DND-41 (cell line): ENCODE measurements at regions not wholly inside any gene's neighbourhood (a gene's known extent, or its start where the extent isn't known, plus 50 kb on each side); places are given as distances from the start of the nearest gene placed in this dataset.

ENCODE experiments used
- ATAC-seq: fragments of 200-7000 bp; cut with Tn5 transposase; 3 replicates; pipeline ENCODE4 v1.9.1; 2021; ENCODE audit warnings: low read depth; ENCODE audit not compliant: insufficient read depth
- DNase-seq: peaks from one replicate; pipeline ENCODE4 v3.0.0-alpha.2; 2020
- H2AFZ ChIP-seq: 2 replicates; pipeline ENCODE4 v1.6.0; 2012; ENCODE audit warnings: low read depth, low read length
- H3K27ac ChIP-seq: 2 replicates; pipeline ENCODE4 v1.5.1; 2012; ENCODE audit warnings: low read length, inconsistent platforms
- H3K27me3 ChIP-seq: fragments of 200-600 bp; sonication (generic); 2 replicates; pipeline ENCODE4 v1.6.0; 2012; ENCODE audit warnings: low read length, mild to moderate bottlenecking, inconsistent platforms; ENCODE audit not compliant: insufficient read depth, poor library complexity
- H3K36me3 ChIP-seq: 2 replicates; pipeline ENCODE4 v1.5.1; 2012; ENCODE audit warnings: low read length, inconsistent platforms; ENCODE audit not compliant: insufficient read depth
- H3K4me1 ChIP-seq: 2 replicates; pipeline ENCODE4 v1.5.1; 2012; ENCODE audit warnings: mild to moderate bottlenecking, low read length; ENCODE audit not compliant: insufficient read depth
- H3K4me2 ChIP-seq: 2 replicates; pipeline ENCODE4 v1.6.0; 2012; ENCODE audit warnings: mild to moderate bottlenecking, moderate library complexity, low read length, inconsistent platforms; ENCODE audit not compliant: insufficient read depth
- H3K4me3 ChIP-seq, 2 experiments: fragments of 200-600 bp in 1 of 2; shearing (Covaris generic) in 1 of 2; 2 replicates each; pipeline ENCODE4 v1.5.1; 2012 to 2016; ENCODE audit warnings: inconsistent platforms in 2 of 2, low read length in 2 of 2, mild to moderate bottlenecking in 2 of 2, low read depth in 1 of 2, moderate library complexity in 1 of 2
- H3K79me2 ChIP-seq: 2 replicates; pipeline ENCODE4 v1.6.0; 2012; ENCODE audit warnings: low read length, inconsistent platforms; ENCODE audit not compliant: insufficient read depth
- H3K9ac ChIP-seq: 2 replicates; pipeline ENCODE4 v1.6.0; 2012; ENCODE audit warnings: low read depth, mild to moderate bottlenecking, inconsistent platforms, low read length, moderate library complexity
- H3K9me3 ChIP-seq: 2 replicates; pipeline ENCODE4 v1.5.1; 2012; ENCODE audit warnings: low read length, moderate library complexity, mild to moderate bottlenecking, inconsistent platforms; ENCODE audit not compliant: insufficient read depth, severe bottlenecking
- H4K20me1 ChIP-seq: 2 replicates; pipeline ENCODE4 v1.6.0; 2012; ENCODE audit warnings: low read length; ENCODE audit not compliant: insufficient read depth
- EZH2 ChIP-seq: IDR thresholded peaks from 3 replicates; pipeline ENCODE4 v1.6.1; 2012; ENCODE audit warnings: borderline replicate concordance, low read depth, mild to moderate bottlenecking, moderate library complexity, low read length, inconsistent platforms; ENCODE audit not compliant: severe bottlenecking
- TF ChIP-seq, protein P1 (sequence below): IDR thresholded peaks from 2 replicates; pipeline ENCODE4 v1.5.1; 2012; ENCODE audit warnings: borderline replicate concordance, low read length, moderate library complexity, mild to moderate bottlenecking; ENCODE audit not compliant: poor library complexity, severe bottlenecking; ENCODE audit errors: extremely low read depth

DNA sequence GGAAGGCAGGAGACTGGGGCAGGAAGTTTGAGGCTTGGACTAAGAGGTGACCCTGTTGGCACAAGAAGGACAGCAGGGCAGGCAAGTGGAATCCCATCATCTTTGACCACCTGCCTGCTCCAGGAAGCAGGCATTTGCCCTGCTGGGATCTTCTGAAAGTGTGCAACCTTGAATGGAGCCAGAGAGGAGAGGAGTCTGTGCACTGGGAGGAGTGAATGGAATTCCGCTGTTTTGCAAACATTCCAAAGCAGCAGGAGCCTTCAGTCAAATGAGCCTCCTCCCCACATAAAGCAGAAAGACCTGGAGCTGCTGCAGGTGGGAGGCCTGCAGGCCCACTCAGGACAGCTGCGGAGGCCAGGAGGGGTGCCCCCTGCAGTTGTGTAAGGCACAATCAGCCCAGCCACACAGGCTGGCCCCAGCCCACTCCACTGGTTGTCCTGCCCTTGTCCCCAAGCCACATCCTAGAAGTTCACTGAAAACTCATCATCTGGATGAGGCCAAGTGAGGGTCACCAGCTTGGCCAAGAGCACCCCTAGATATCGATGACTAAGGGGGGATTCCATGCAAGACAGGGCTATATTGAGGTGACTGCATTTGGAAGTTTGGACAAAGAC lies 249.5 kb downstream of the RPS24 start:
- ATAC-seq (no peak), DNase-seq (no peak)
- H3K9ac ChIP-seq: no peak overlapping the region
- peaks cover 15% of the 10 kb centered on the region for H3K27me3 ChIP-seq
- H3K79me2 ChIP-seq: no peaks in the 10 kb centered on the region
- H3K27ac ChIP-seq: no peak overlapping the region
- no peak overlapping the region for H3K4me2 ChIP-seq
- TF ChIP-seq EZH2: no peak
- TF ChIP-seq, protein P1, sequence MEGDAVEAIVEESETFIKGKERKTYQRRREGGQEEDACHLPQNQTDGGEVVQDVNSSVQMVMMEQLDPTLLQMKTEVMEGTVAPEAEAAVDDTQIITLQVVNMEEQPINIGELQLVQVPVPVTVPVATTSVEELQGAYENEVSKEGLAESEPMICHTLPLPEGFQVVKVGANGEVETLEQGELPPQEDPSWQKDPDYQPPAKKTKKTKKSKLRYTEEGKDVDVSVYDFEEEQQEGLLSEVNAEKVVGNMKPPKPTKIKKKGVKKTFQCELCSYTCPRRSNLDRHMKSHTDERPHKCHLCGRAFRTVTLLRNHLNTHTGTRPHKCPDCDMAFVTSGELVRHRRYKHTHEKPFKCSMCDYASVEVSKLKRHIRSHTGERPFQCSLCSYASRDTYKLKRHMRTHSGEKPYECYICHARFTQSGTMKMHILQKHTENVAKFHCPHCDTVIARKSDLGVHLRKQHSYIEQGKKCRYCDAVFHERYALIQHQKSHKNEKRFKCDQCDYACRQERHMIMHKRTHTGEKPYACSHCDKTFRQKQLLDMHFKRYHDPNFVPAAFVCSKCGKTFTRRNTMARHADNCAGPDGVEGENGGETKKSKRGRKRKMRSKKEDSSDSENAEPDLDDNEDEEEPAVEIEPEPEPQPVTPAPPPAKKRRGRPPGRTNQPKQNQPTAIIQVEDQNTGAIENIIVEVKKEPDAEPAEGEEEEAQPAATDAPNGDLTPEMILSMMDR: no peak
- peaks cover 3% of the 10 kb centered on the region; the same call in 1 of the 2 replicates for H4K20me1 ChIP-seq
- H3K4me3 ChIP-seq: no peak overlapping the region
- H3K36me3 ChIP-seq: no peaks in the 10 kb centered on the region
- no peaks in the 10 kb centered on the region for H3K9me3 ChIP-seq
- H3K4me1 ChIP-seq: no peaks in the 10 kb centered on the region
- no peak overlapping the region for H2AFZ ChIP-seq

DNA sequence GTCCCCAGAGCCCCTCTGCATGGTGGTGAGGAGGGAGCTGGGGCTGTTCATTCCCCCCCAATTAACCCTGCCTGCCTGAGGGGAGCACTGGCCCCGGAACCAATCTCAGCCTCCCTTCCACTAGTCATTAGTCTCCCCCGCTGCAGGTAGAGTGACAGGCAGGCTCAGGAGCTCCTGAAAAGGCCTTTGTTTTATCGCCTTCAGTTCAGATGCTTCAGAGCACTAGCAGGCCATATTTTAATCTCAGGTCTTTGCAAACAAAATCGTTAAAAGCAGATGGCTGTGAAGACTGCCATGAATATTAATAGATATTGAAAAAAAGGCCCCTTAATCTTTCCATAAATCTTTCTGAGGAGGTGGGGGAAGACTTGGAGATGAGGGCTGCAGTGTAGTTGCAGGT lies 250.7 kb downstream of the RPS24 start:
- no peak overlapping the region for H3K27ac ChIP-seq
- no peaks in the 10 kb centered on the region for H3K79me2 ChIP-seq
- H3K4me1 ChIP-seq: no peaks in the 10 kb centered on the region
- H4K20me1 ChIP-seq: peaks cover 3% of the 10 kb centered on the region; the same call in 1 of the 2 replicates
- peaks cover 15% of the 10 kb centered on the region for H3K27me3 ChIP-seq
- no peak for ATAC-seq
- H3K36me3 ChIP-seq: no peaks in the 10 kb centered on the region
- no peak for DNase-seq
- no peak overlapping the region for H3K4me3 ChIP-seq
- TF ChIP-seq, protein P1: no peak
- TF ChIP-seq EZH2: no peak
- H2AFZ ChIP-seq: no peak overlapping the region
- no peak overlapping the region for H3K4me2 ChIP-seq
- no peak overlapping the region for H3K9ac ChIP-seq
- no peaks in the 10 kb centered on the region for H3K9me3 ChIP-seq

DNA sequence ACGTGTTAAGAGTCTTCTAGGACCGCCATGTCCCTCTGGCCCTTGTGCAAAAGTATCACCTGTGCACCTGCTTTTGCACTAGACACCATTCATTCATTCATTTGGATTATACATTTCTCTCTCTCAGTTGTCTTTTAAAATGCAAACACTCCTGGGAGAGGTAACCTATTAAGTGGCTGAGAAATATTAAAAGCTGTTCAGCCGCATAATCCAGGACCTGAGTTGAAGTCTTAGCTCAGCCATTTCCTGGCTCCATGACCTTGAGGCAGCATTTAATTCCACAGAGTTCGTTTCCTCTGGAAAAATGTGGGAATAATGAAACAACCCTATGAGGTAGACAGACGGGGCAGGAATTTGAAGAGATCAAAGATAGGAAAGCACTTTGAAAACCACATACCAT lies 251.6 kb downstream of the RPS24 start:
- H3K36me3 ChIP-seq: no peaks in the 10 kb centered on the region
- DNase-seq (no peak), ATAC-seq (no peak)
- H4K20me1 ChIP-seq: peaks cover 3% of the 10 kb centered on the region; the same call in 1 of the 2 replicates
- no peak for TF ChIP-seq EZH2
- TF ChIP-seq, protein P1: no peak
- no peaks in the 10 kb centered on the region for H3K9me3 ChIP-seq
- H2AFZ ChIP-seq: no peak overlapping the region
- H3K4me1 ChIP-seq: no peaks in the 10 kb centered on the region
- no peak overlapping the region for H3K4me2 ChIP-seq
- H3K27me3 ChIP-seq: peaks cover 15% of the 10 kb centered on the region
- no peaks in the 10 kb centered on the region for H3K79me2 ChIP-seq
- H3K27ac ChIP-seq: no peak overlapping the region
- H3K9ac ChIP-seq: no peak overlapping the region
- H3K4me3 ChIP-seq: no peak overlapping the region
